ENCODE measurements at regions not wholly inside any gene's neighbourhood (a gene's known extent, or its start where the extent isn't known, plus 50 kb on each side); places are given as distances from the start of the nearest gene placed in this dataset.

- Histone ChIP-seq H2AFZ (no peak overlapping the region), H3K36me3 (ENCODE audit: control insufficient read depth, insufficient read depth, low read length) (no peaks in the 10 kb centered on the region), H3K9ac (no peak overlapping the region), H3K4me3 (ENCODE audit: low read depth, low read length) (no peak overlapping the region), H3K79me2 (no peaks in the 10 kb centered on the region), H3K4me2 (ENCODE audit: low read length) (no peak overlapping the region), H3K9me3 (ENCODE audit: control insufficient read depth, low read length) (no peaks in the 10 kb centered on the region), H3K27me3 (ENCODE audit: control insufficient read depth, insufficient read depth, low read length) (no peaks in the 10 kb centered on the region), H3K4me1 (no peaks in the 10 kb centered on the region), H3K27ac (no peak overlapping the region)
- no peak for TF ChIP-seq CTCF (IDR thresholded peaks at IDR 0.05)
Measured at GRCh38 chr6:151704383-151704782, 103.1 kb upstream of the ESR1 start.

DNA sequence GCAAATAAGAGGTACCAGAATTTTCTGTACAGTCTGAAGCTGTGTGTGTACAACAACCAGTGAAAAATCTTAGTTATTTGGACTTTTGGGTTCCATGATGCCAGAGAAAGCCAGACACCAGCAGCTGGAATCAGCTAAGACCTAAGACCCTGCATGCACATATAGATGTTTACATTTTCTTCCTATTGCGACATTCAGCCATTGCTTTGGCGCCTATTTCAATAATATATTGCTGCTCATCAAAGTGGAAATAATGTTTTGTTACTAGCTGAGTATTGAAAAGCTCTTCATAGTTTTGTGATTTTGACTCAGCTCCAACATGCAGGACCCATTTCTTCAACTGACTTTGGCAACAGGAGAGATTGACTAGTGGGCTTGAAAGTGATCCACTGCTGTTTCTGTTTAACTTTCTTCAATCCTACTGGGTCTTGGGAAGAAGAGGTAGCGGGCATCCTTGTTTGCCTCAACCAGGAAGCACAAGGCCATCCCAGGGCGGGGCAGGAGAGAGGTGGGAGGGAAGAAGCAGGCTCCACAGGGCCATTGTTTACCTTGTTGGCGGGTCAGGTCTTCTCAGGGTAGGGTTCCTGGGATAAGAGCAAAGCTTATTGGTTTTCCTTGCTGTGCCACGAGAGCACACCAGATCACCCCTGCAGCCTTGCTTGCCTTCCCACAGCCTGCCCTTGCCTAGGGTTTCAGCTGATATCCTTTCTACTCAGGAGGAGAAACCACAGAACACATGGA lies 101.3 kb upstream of the ESR1 start:
- H3K27ac ChIP-seq = no peak overlapping the region
- TF ChIP-seq CTCF (IDR thresholded peaks at IDR 0.05) = no peak

DNA sequence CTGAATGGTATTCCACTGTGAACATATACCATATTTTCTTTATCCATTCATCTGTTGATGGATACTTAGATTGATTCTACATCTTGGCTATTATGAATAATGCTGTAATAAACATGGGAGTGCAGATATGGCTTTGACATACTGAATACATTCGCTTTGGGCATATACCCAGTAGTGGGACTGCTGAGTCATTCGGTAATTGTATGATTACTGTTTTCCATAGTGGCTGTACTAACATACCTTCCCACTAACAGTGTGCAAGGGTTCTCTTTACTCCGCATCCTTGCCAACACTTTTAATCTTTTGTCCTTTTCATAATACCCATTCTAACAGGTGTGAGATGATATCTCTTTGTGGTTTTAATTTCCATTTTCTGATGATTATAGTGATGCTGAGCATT lies 98.2 kb upstream of the ESR1 start:
- no peak for TF ChIP-seq CTCF (IDR thresholded peaks at IDR 0.05)
- no peaks in the 10 kb centered on the region for H3K9me3 ChIP-seq (ENCODE audit: control insufficient read depth, low read length)
- no peaks in the 10 kb centered on the region for H3K79me2 ChIP-seq
- H3K36me3 ChIP-seq (ENCODE audit: control insufficient read depth, insufficient read depth, low read length) = no peaks in the 10 kb centered on the region
- no peaks in the 10 kb centered on the region for H3K4me1 ChIP-seq
- H3K4me3 ChIP-seq (ENCODE audit: low read depth, low read length) = no peak overlapping the region
- no peaks in the 10 kb centered on the region for H3K27me3 ChIP-seq (ENCODE audit: control insufficient read depth, insufficient read depth, low read length)
- no peak overlapping the region for H3K27ac ChIP-seq
- H2AFZ ChIP-seq = no peak overlapping the region
- no peak overlapping the region for H3K4me2 ChIP-seq (ENCODE audit: low read length)
- H3K9ac ChIP-seq = no peak overlapping the region

More for the DNA sequence above, 101.3 kb upstream of the ESR1 start:
- no peak overlapping the region for H3K4me2 ChIP-seq (ENCODE audit: low read length)
- H3K36me3 ChIP-seq (ENCODE audit: control insufficient read depth, insufficient read depth, low read length) = no peaks in the 10 kb centered on the region
- no peaks in the 10 kb centered on the region for H3K4me1 ChIP-seq
- H3K9ac ChIP-seq = no peak overlapping the region
- no peaks in the 10 kb centered on the region for H3K27me3 ChIP-seq (ENCODE audit: control insufficient read depth, insufficient read depth, low read length)
- no peak overlapping the region for H2AFZ ChIP-seq
- no peak overlapping the region for H3K4me3 ChIP-seq (ENCODE audit: low read depth, low read length)
- H3K79me2 ChIP-seq = no peaks in the 10 kb centered on the region
- H3K9me3 ChIP-seq (ENCODE audit: control insufficient read depth, low read length) = no peaks in the 10 kb centered on the region

- H3K9ac ChIP-seq = no peak overlapping the region
- TF ChIP-seq CTCF (IDR thresholded peaks at IDR 0.05) = no peak
- no peaks in the 10 kb centered on the region for H3K9me3 ChIP-seq (ENCODE audit: control insufficient read depth, low read length)
- H3K36me3 ChIP-seq (ENCODE audit: control insufficient read depth, insufficient read depth, low read length) = no peaks in the 10 kb centered on the region
- H3K4me3 ChIP-seq (ENCODE audit: low read depth, low read length) = no peak overlapping the region
- H3K27me3 ChIP-seq (ENCODE audit: control insufficient read depth, insufficient read depth, low read length) = no peaks in the 10 kb centered on the region
- no peak overlapping the region for H2AFZ ChIP-seq
- H3K4me1 ChIP-seq = no peaks in the 10 kb centered on the region
- H3K4me2 ChIP-seq (ENCODE audit: low read length) = no peak overlapping the region
- H3K27ac ChIP-seq = no peak overlapping the region
- H3K79me2 ChIP-seq = no peaks in the 10 kb centered on the region
Measured at GRCh38 chr6:151716526-151716932, 91.0 kb upstream of the ESR1 start.

DNA sequence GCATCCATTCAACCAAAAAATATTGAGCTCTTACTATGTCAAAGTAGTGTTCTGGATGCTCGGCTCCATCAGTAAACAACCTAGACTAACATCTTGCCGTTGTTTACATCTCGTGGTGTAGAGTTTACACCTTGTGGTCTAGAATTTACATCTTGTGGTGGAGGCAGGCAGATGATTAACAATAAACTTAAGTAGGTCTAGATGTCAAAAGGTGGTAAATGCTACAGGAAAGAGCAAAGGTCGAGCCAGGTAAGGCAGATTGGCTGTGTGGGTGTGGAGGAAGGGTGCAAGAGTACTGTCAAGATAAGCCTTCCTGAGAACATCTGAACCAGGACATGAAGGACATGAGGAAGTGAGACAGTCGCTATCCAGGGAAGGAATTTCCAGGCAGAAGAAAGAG lies 88.4 kb upstream of the ESR1 start:
- no peaks in the 10 kb centered on the region for H3K9me3 ChIP-seq (ENCODE audit: control insufficient read depth, low read length)
- no peak overlapping the region for H2AFZ ChIP-seq
- no peak overlapping the region for H3K9ac ChIP-seq
- no peak overlapping the region for H3K4me3 ChIP-seq (ENCODE audit: low read depth, low read length)
- H3K79me2 ChIP-seq = no peaks in the 10 kb centered on the region
- no peaks in the 10 kb centered on the region for H3K27me3 ChIP-seq (ENCODE audit: control insufficient read depth, insufficient read depth, low read length)
- no peak overlapping the region for H3K4me2 ChIP-seq (ENCODE audit: low read length)
- H3K27ac ChIP-seq = no peak overlapping the region
- TF ChIP-seq CTCF (IDR thresholded peaks at IDR 0.05) = no peak
- H3K4me1 ChIP-seq = no peaks in the 10 kb centered on the region
- H3K36me3 ChIP-seq (ENCODE audit: control insufficient read depth, insufficient read depth, low read length) = no peaks in the 10 kb centered on the region

Measured in parathyroid adenoma (tissue), 2 donors.